ENCODE measurements at regions not wholly inside any gene's neighbourhood (a gene's known extent, or its start where the extent isn't known, plus 50 kb on each side); places are given as distances from the start of the nearest gene placed in this dataset.

DNA sequence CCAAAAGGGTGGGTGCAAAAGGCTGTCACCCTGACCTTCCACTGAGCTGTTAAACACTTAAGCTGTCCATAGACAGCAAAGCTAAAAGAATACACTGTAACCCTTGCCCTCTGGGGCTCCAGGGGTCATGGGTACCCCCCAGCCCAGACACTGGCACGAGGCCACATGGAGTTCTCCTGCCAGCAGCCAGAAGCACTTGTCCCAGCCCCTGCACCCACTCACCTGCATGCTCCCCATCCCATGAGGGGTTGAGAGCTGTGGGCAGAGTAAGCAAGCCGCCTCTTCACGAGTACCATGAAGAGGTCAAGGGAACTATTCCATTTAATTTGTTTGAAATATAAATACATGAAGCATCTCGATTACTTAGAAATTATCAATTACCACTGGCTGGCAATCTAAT is 867.1 kb upstream of the ZEB2 start:
- FAIRE-seq, result no peak
- H3K4me1 ChIP-seq (ENCODE audit: control insufficient read depth in 2 of 3, insufficient read depth in 2 of 3, low read depth in 1 of 3, low read length in 3 of 3), result no peaks in the 10 kb centered on the region
- H3K36me3 ChIP-seq (ENCODE audit: control insufficient read depth in 2 of 3, insufficient read depth in 3 of 3, low read length in 3 of 3), result no peaks in the 10 kb centered on the region
- H3K27me3 ChIP-seq (ENCODE audit: control insufficient read depth, insufficient read depth, low read length), result no peaks in the 10 kb centered on the region
- no peaks in the 10 kb centered on the region for H3K9me3 ChIP-seq (ENCODE audit: control insufficient read depth in 2 of 3, insufficient read depth in 1 of 3, low read length in 3 of 3)
- no peak overlapping the region for H3K4me3 ChIP-seq (ENCODE audit: low read length in 3 of 3)
- TF ChIP-seq, protein P1, sequence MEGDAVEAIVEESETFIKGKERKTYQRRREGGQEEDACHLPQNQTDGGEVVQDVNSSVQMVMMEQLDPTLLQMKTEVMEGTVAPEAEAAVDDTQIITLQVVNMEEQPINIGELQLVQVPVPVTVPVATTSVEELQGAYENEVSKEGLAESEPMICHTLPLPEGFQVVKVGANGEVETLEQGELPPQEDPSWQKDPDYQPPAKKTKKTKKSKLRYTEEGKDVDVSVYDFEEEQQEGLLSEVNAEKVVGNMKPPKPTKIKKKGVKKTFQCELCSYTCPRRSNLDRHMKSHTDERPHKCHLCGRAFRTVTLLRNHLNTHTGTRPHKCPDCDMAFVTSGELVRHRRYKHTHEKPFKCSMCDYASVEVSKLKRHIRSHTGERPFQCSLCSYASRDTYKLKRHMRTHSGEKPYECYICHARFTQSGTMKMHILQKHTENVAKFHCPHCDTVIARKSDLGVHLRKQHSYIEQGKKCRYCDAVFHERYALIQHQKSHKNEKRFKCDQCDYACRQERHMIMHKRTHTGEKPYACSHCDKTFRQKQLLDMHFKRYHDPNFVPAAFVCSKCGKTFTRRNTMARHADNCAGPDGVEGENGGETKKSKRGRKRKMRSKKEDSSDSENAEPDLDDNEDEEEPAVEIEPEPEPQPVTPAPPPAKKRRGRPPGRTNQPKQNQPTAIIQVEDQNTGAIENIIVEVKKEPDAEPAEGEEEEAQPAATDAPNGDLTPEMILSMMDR (IDR thresholded peaks at IDR 0.05; ENCODE audit: borderline replicate concordance, extremely low read depth, insufficient read depth), result no peak
- H3K9ac ChIP-seq (ENCODE audit: low read length in 3 of 3), result no peak overlapping the region
- intact Hi-C loops (cut with DNase I), result no loop called here
- H3K27ac ChIP-seq (ENCODE audit: low read depth in 2 of 2, low read length in 2 of 2), result no peak overlapping the region
- peak in 1 of 5 donors; percentile 49 for DNase-seq

DNA sequence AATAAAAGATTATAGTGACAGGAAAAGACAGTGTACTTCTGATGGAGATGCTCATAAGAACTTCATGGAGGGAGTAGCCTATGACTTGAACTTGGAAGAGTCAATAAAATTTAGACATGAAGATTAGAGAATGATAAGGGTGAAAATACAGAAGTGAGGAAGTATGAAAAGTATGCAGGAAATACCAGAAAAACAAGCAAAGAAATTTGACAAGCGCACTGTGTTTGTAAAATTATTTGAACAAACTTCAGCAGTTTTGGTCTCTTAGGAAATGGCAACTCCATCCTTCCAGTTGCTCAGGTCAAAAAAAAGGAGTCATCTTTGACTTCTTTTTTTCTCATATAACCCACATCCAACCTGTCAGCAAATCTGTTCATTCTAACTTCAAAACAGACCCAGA is 864.0 kb upstream of the ZEB2 start:
- Histone ChIP-seq H3K4me3 (ENCODE audit: low read length in 3 of 3) (no peak overlapping the region), H3K36me3 (ENCODE audit: control insufficient read depth in 2 of 3, insufficient read depth in 3 of 3, low read length in 3 of 3) (no peaks in the 10 kb centered on the region), H3K27ac (ENCODE audit: low read depth in 2 of 2, low read length in 2 of 2) (no peak overlapping the region), H3K9me3 (ENCODE audit: control insufficient read depth in 2 of 3, insufficient read depth in 1 of 3, low read length in 3 of 3) (no peaks in the 10 kb centered on the region), H3K4me1 (ENCODE audit: control insufficient read depth in 2 of 3, insufficient read depth in 2 of 3, low read depth in 1 of 3, low read length in 3 of 3) (no peaks in the 10 kb centered on the region), H3K9ac (ENCODE audit: low read length in 3 of 3) (no peak overlapping the region), H3K27me3 (ENCODE audit: control insufficient read depth, insufficient read depth, low read length) (no peaks in the 10 kb centered on the region)
- intact Hi-C loops (cut with DNase I), result no loop called here
- TF ChIP-seq, protein P1 (IDR thresholded peaks at IDR 0.05; ENCODE audit: borderline replicate concordance, extremely low read depth, insufficient read depth), result no peak
- no peak for FAIRE-seq
- DNase-seq, result no peak

DNA sequence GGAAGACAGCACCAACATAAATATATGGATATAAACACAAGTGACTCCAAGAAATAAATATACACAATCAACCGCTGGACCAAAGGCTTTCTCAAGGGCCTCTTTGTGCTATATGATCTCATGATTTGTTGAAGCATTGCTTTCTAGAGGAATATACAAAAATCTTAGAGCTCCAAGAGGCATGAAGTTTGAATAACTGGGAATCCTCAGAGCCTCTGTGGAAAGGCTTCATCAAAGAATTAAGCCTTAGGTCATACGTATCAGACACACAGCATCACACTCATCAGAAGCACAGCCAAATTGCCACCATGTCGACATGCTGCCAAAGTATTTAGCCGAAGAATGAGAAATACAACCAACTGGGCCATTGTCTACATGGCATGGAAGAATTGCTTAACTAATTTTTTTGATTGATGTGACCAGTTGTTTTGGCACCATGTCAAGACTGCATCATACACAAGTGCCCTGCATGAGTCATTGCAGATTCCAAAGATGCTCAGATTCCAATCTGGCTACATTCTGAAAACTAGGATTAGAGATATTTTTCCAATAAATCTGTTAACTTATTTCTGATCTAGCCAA is 860.6 kb upstream of the ZEB2 start:
- intact Hi-C loops (cut with DNase I), result no loop called here
- Histone ChIP-seq H3K36me3 (ENCODE audit: control insufficient read depth in 2 of 3, insufficient read depth in 3 of 3, low read length in 3 of 3) (no peaks in the 10 kb centered on the region), H3K4me1 (ENCODE audit: control insufficient read depth in 2 of 3, insufficient read depth in 2 of 3, low read depth in 1 of 3, low read length in 3 of 3) (no peaks in the 10 kb centered on the region), H3K9me3 (ENCODE audit: control insufficient read depth in 2 of 3, insufficient read depth in 1 of 3, low read length in 3 of 3) (no peaks in the 10 kb centered on the region), H3K9ac (ENCODE audit: low read length in 3 of 3) (no peak overlapping the region), H3K27me3 (ENCODE audit: control insufficient read depth, insufficient read depth, low read length) (no peaks in the 10 kb centered on the region), H3K27ac (ENCODE audit: low read depth in 2 of 2, low read length in 2 of 2) (no peak overlapping the region), H3K4me3 (ENCODE audit: low read length in 3 of 3) (no peak overlapping the region)
- DNase-seq, result no peak
- FAIRE-seq, result no peak
- TF ChIP-seq, protein P1 (IDR thresholded peaks at IDR 0.05; ENCODE audit: borderline replicate concordance, extremely low read depth, insufficient read depth), result no peak

DNA sequence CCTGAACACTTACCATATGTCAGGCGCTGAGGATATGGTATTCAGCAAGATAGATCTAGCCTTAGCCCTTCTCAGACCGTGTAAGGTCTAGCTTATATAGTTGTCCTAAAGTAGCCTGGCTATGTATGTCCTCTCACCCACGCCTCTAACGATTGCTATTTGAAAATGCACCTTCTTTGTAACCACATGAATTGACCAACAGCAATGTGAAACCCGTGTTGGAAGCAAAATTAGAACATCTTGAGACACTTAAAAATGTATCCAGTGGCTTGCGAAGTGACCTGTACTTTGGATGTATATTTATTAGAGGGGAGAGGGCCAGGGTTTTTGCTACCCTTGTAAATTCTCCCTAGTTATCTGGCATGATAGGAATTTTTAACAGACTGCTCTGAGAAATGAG is 860.0 kb upstream of the ZEB2 start:
- H3K4me3 ChIP-seq (ENCODE audit: low read length in 3 of 3), result no peak overlapping the region
- H3K27ac ChIP-seq (ENCODE audit: low read depth in 2 of 2, low read length in 2 of 2), result no peak overlapping the region
- no peaks in the 10 kb centered on the region for H3K9me3 ChIP-seq (ENCODE audit: control insufficient read depth in 2 of 3, insufficient read depth in 1 of 3, low read length in 3 of 3)
- no peak overlapping the region for H3K9ac ChIP-seq (ENCODE audit: low read length in 3 of 3)
- TF ChIP-seq, protein P1 (IDR thresholded peaks at IDR 0.05; ENCODE audit: borderline replicate concordance, extremely low read depth, insufficient read depth), result no peak
- DNase-seq, result no peak
- H3K27me3 ChIP-seq (ENCODE audit: control insufficient read depth, insufficient read depth, low read length), result no peaks in the 10 kb centered on the region
- no peaks in the 10 kb centered on the region for H3K4me1 ChIP-seq (ENCODE audit: control insufficient read depth in 2 of 3, insufficient read depth in 2 of 3, low read depth in 1 of 3, low read length in 3 of 3)
- FAIRE-seq, result no peak
- intact Hi-C loops (cut with DNase I), result no loop called here
- H3K36me3 ChIP-seq (ENCODE audit: control insufficient read depth in 2 of 3, insufficient read depth in 3 of 3, low read length in 3 of 3), result no peaks in the 10 kb centered on the region

Data from kidney (tissue), 13 donors.